ENCODE measurements at regions not wholly inside any gene's neighbourhood (a gene's known extent, or its start where the extent isn't known, plus 50 kb on each side); places are given as distances from the start of the nearest gene placed in this dataset.

DNA sequence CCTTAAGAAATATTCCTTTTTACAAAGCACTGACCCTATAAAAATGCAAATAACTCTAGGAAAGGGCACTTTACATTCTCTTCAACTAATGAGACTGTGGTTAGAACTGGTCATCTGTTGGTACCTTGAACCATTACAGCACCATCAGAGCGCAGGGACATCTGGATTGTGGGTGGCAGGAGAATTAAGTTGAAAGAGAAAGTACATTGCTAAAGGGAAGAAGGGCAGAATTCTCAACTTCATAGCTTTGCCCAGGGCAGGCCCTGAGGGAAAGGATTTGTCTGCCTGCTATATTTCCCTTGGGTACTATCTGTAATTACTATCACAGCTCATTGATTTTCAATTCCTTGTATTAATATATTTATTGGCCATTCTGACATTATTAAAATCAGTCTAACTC lies 196.8 kb downstream of the KLF12 start:
- Histone ChIP-seq H3K4me2 (replicated peaks; ENCODE audit: extremely low read depth, low read length, poor library complexity, severe bottlenecking) (no peak overlapping the region), H3K4me1 (ENCODE audit: control insufficient read depth in 1 of 2, insufficient read depth in 2 of 2, low read length in 2 of 2) (no peaks in the 10 kb centered on the region), H3K27ac (ENCODE audit: low read depth in 1 of 2, low read length in 2 of 2) (no peak overlapping the region), H3K4me3 (replicated peaks in 1 of 3; ENCODE audit: low read depth in 2 of 3, low read length in 3 of 3) (no peak overlapping the region), H3K36me3 (replicated peaks in 1 of 2; ENCODE audit: control insufficient read depth in 1 of 2, insufficient read depth in 2 of 2, low read length in 2 of 2) (no peaks in the 10 kb centered on the region), H3K9ac (ENCODE audit: insufficient read depth, low read length, poor library complexity, severe bottlenecking) (no peak overlapping the region), H3K79me2 (ENCODE audit: insufficient read depth, low read length) (no peaks in the 10 kb centered on the region), H4K20me1 (ENCODE audit: insufficient read depth, low read length) (no peaks in the 10 kb centered on the region), H3K9me3 (replicated peaks in 1 of 2; ENCODE audit: control insufficient read depth in 1 of 2, insufficient read depth in 1 of 2, low read length in 2 of 2) (no peaks in the 10 kb centered on the region), H2AFZ (ENCODE audit: insufficient read depth, low read depth, low read length, poor library complexity, severe bottlenecking) (no peak overlapping the region), H3K27me3 (ENCODE audit: control insufficient read depth in 2 of 2, insufficient read depth in 2 of 2, low read length in 2 of 2) (no peaks in the 10 kb centered on the region)
- H3K9me3 Mint-ChIP-seq: peaks cover 0 to 7% (median 0%) of the 10 kb centered on the region in 7 donors
- H3K27me3 Mint-ChIP-seq (ENCODE audit: low read depth in 3 of 3): peaks cover 0 to 1% (median 0%) of the 10 kb centered on the region in 3 donors
- intact Hi-C loops (cut with micrococcal nuclease): no loop called here
- H3K36me3 Mint-ChIP-seq: no peaks in the 10 kb centered on the region
- TF ChIP-seq, protein P1, sequence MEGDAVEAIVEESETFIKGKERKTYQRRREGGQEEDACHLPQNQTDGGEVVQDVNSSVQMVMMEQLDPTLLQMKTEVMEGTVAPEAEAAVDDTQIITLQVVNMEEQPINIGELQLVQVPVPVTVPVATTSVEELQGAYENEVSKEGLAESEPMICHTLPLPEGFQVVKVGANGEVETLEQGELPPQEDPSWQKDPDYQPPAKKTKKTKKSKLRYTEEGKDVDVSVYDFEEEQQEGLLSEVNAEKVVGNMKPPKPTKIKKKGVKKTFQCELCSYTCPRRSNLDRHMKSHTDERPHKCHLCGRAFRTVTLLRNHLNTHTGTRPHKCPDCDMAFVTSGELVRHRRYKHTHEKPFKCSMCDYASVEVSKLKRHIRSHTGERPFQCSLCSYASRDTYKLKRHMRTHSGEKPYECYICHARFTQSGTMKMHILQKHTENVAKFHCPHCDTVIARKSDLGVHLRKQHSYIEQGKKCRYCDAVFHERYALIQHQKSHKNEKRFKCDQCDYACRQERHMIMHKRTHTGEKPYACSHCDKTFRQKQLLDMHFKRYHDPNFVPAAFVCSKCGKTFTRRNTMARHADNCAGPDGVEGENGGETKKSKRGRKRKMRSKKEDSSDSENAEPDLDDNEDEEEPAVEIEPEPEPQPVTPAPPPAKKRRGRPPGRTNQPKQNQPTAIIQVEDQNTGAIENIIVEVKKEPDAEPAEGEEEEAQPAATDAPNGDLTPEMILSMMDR (IDR thresholded peaks at IDR 0.05): no peak
- H3K4me1 Mint-ChIP-seq: no peaks in the 10 kb centered on the region
- no peak for DNase-seq
- H3K4me3 Mint-ChIP-seq: no peak overlapping the region
- H3K27ac Mint-ChIP-seq: no peak overlapping the region
- no CpG with 5 or more reads among the region's 1 CpG for WGBS (ENCODE audit: insufficient coverage)

DNA sequence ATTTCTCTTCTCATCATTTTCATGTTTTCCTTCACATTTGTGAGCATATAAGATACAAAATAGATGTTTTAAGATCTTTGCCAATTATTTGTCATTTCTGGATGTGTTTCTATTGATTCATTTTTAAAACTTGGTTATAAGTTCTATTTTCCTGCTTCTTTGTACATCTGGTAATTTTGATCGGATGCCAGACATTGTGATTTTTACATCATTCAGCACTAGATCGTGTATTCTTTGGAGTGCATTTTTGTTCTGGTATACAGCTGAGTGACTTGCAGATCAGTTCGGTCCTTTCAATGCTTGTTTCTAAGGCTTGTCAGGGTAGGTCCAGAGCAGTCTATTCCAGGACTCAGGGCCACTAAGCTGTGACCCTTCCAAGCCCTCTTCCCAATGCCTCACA lies 198.2 kb downstream of the KLF12 start:
- intact Hi-C loops (cut with micrococcal nuclease): no loop called here
- peaks cover 0 to 7% (median 0%) of the 10 kb centered on the region in 7 donors for H3K9me3 Mint-ChIP-seq
- Histone ChIP-seq H4K20me1 (ENCODE audit: insufficient read depth, low read length) (no peaks in the 10 kb centered on the region), H3K4me1 (ENCODE audit: control insufficient read depth in 1 of 2, insufficient read depth in 2 of 2, low read length in 2 of 2) (no peaks in the 10 kb centered on the region), H3K4me2 (replicated peaks; ENCODE audit: extremely low read depth, low read length, poor library complexity, severe bottlenecking) (no peak overlapping the region), H3K79me2 (ENCODE audit: insufficient read depth, low read length) (no peaks in the 10 kb centered on the region), H3K9ac (ENCODE audit: insufficient read depth, low read length, poor library complexity, severe bottlenecking) (no peak overlapping the region), H3K27me3 (ENCODE audit: control insufficient read depth in 2 of 2, insufficient read depth in 2 of 2, low read length in 2 of 2) (no peaks in the 10 kb centered on the region), H2AFZ (ENCODE audit: insufficient read depth, low read depth, low read length, poor library complexity, severe bottlenecking) (no peak overlapping the region), H3K36me3 (replicated peaks in 1 of 2; ENCODE audit: control insufficient read depth in 1 of 2, insufficient read depth in 2 of 2, low read length in 2 of 2) (no peaks in the 10 kb centered on the region), H3K4me3 (replicated peaks in 1 of 3; ENCODE audit: low read depth in 2 of 3, low read length in 3 of 3) (no peak overlapping the region), H3K27ac (ENCODE audit: low read depth in 1 of 2, low read length in 2 of 2) (no peak overlapping the region), H3K9me3 (replicated peaks in 1 of 2; ENCODE audit: control insufficient read depth in 1 of 2, insufficient read depth in 1 of 2, low read length in 2 of 2) (no peaks in the 10 kb centered on the region)
- H3K4me1 Mint-ChIP-seq: no peaks in the 10 kb centered on the region
- no peak overlapping the region for H3K4me3 Mint-ChIP-seq
- no peak overlapping the region for H3K27ac Mint-ChIP-seq
- TF ChIP-seq, protein P1 (IDR thresholded peaks at IDR 0.05): no peak
- 100% methylated on average over 1 of the region's 3 CpGs for WGBS (ENCODE audit: insufficient coverage)
- peaks cover 0 to 1% (median 0%) of the 10 kb centered on the region in 3 donors for H3K27me3 Mint-ChIP-seq (ENCODE audit: low read depth in 3 of 3)
- H3K36me3 Mint-ChIP-seq: no peaks in the 10 kb centered on the region
- DNase-seq: no peak

Data from CD14-positive monocyte (primary cell).